ENCODE measurements at regions not wholly inside any gene's neighbourhood (a gene's known extent, or its start where the extent isn't known, plus 50 kb on each side); places are given as distances from the start of the nearest gene placed in this dataset.

DNA sequence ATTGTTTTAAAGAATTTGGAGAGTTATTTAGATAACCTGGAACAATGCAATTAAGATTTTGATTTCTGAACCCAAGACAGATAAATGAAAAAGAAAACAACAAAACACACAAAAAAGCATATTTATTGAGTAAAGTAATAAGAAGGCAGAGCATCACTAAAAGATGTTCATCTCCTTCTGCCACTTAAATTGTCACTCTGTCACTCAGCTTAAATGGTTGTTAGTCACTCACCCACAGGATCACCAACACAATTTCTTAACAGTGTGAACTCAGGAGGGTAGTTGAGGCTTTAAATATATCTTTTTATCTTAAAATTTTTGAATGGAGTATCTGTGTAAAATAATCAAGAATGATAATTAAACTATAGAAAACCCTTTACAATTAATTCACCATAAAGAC lies 1215.5 kb upstream of the PCDH20 start:
- no peaks in the 10 kb centered on the region for H3K9me3 ChIP-seq
- no peaks in the 10 kb centered on the region for H3K36me3 ChIP-seq

DNA sequence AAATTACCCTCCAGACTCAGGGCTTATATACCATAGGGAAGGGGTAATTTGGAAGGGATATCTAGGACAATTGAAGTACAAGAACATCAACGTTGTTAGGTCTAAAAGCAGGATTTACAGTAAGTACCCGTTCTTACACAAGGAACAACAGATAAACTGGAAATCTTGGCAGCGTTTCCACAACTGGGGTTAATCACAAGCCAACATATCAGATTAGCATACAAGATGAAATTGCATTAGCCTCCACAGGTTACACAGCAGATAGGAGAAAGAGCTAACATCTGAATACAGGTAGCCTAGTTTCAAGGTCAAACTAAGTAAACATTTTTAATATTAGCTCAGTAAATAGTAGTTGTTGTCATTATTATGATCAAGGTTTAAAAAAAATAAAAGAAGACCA lies 1214.0 kb upstream of the PCDH20 start:
- H3K4me1 ChIP-seq = no peaks in the 10 kb centered on the region
- no peak for DNase-seq (ENCODE audit: low spot score in 2 of 2)
- WGBS, 2 donors = 74 to 85% methylated on average over 3 of the region's 3 CpGs
- H3K27ac ChIP-seq = no peak overlapping the region
- H3K4me3 ChIP-seq = no peak overlapping the region
- TF ChIP-seq EP300 (IDR thresholded peaks at IDR 0.05) = no peak
- TF ChIP-seq POLR2A (IDR thresholded peaks at IDR 0.05) = no peak
- TF ChIP-seq CTCF (IDR thresholded peaks at IDR 0.05) = no peak
- H3K9me3 ChIP-seq = peaks cover 0 to 12% (median 0%) of the 10 kb centered on the region in 4 donors
- H3K27me3 ChIP-seq = no peaks in the 10 kb centered on the region
- H3K36me3 ChIP-seq = no peaks in the 10 kb centered on the region

More for the DNA sequence above, 1215.5 kb upstream of the PCDH20 start:
- Histone ChIP-seq H3K4me1 (no peaks in the 10 kb centered on the region), H3K4me3 (no peak overlapping the region), H3K27ac (no peak overlapping the region), H3K27me3 (no peaks in the 10 kb centered on the region)
- TF ChIP-seq CTCF (IDR thresholded peaks at IDR 0.05) (no peak), EP300 (IDR thresholded peaks at IDR 0.05) (no peak), POLR2A (IDR thresholded peaks at IDR 0.05) (no peak)
- no peak for DNase-seq (ENCODE audit: low spot score in 2 of 2)

- Histone ChIP-seq H3K4me1 (no peaks in the 10 kb centered on the region), H3K27ac (no peak overlapping the region), H3K36me3 (no peaks in the 10 kb centered on the region), H3K27me3 (no peaks in the 10 kb centered on the region), H3K9me3 (peaks cover 0 to 13% (median 0%) of the 10 kb centered on the region in 4 donors), H3K4me3 (no peak overlapping the region)
- no peak for DNase-seq (ENCODE audit: low spot score in 2 of 2)
- no peak for TF ChIP-seq EP300 (IDR thresholded peaks at IDR 0.05)
- TF ChIP-seq POLR2A (IDR thresholded peaks at IDR 0.05) = no peak
- TF ChIP-seq CTCF (IDR thresholded peaks at IDR 0.05) = no peak
- 84 to 96% methylated on average over 14 to 15 of the region's 15 CpGs for WGBS, 2 donors
These were observed 1211.6 kb upstream of the PCDH20 start for GRCh38 chr13:62627226-62627625.

DNA sequence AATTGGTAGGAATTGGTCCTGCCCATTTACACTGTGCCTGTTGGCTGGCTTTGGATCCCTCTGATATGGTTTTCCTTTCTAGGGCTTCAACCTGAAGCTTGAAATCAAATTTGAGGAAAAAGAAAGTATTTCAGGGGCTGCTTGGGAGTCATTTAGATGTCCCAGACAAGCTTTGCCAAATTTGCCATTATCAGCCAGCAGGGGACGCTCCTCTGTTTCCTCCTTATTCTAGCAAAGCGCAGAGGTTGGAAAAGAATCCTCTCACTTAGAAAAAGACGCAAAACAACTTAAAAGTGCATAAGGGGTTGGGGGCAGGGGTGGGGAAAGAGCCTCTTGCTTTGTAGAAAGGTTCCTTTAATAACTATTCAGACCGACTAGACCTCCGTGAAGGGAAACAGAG lies 1211.1 kb upstream of the PCDH20 start:
- Histone ChIP-seq H3K27me3 (no peaks in the 10 kb centered on the region), H3K4me1 (no peaks in the 10 kb centered on the region), H3K36me3 (no peaks in the 10 kb centered on the region), H3K4me3 (no peak overlapping the region), H3K27ac (no peak overlapping the region), H3K9me3 (peaks cover 0 to 13% (median 0%) of the 10 kb centered on the region in 4 donors)
- TF ChIP-seq EP300 (IDR thresholded peaks at IDR 0.05) = no peak
- no peak for TF ChIP-seq POLR2A (IDR thresholded peaks at IDR 0.05)
- TF ChIP-seq CTCF (IDR thresholded peaks at IDR 0.05) = no peak
- DNase-seq (ENCODE audit: low spot score in 2 of 2) = no peak
- 51 to 60% methylated on average over 5 of the region's 5 CpGs for WGBS, 2 donors

DNA sequence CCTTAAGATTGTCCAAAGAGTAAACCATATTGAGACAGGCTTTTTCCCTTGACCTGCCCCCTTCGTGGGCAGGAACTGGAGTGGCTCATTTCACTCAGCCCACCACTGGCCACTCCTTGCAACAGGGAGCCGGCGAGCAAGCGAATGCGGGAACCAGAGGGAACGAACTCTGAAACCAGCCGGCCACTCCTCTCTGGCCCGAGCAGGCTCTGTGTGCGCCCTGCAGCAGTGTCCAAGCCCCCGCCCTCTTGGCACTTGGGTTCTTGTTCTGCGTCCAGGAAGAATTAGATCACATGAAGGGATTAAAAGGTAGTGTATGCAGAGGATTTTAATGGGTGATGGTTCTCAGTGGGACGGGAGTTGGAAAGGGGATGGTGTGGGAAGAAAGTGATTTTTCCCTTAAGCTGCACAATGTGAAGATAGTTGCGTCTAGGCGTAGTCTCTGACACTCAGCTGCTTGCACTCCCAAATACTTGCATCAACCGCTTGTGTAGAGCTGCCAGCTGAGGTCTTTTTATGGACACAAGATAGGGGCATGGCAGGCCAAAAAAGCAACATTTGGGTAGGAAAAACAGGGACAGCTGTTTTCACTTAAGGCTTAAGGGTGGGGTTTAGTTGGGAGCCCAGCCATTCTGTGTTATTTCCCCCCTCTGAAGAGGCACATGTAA lies 1209.7 kb upstream of the PCDH20 start:
- 84 to 94% methylated on average over 15 of the region's 15 CpGs for WGBS, 2 donors
- no peaks in the 10 kb centered on the region for H3K36me3 ChIP-seq
- H3K4me1 ChIP-seq = no peaks in the 10 kb centered on the region
- H3K27ac ChIP-seq = no peak overlapping the region
- DNase-seq (ENCODE audit: low spot score in 2 of 2) = no peak
- H3K4me3 ChIP-seq = no peak overlapping the region
- peaks cover 0 to 13% (median 0%) of the 10 kb centered on the region in 4 donors for H3K9me3 ChIP-seq
- H3K27me3 ChIP-seq = no peaks in the 10 kb centered on the region
- no peak for TF ChIP-seq CTCF (IDR thresholded peaks at IDR 0.05)
- TF ChIP-seq EP300 (IDR thresholded peaks at IDR 0.05) = no peak
- TF ChIP-seq POLR2A (IDR thresholded peaks at IDR 0.05) = no peak
